NCI-H2227 (cell line): ENCODE measurements at regions not wholly inside any gene's neighbourhood (a gene's known extent, or its start where the extent isn't known, plus 50 kb on each side); places are given as distances from the start of the nearest gene placed in this dataset.

Experiments used
- DNase-seq: peaks from one replicate; lab custom pipeline; 2025; ENCODE audit not compliant: unreplicated experiment; lab: John Stamatoyannopoulos, UW

DNA sequence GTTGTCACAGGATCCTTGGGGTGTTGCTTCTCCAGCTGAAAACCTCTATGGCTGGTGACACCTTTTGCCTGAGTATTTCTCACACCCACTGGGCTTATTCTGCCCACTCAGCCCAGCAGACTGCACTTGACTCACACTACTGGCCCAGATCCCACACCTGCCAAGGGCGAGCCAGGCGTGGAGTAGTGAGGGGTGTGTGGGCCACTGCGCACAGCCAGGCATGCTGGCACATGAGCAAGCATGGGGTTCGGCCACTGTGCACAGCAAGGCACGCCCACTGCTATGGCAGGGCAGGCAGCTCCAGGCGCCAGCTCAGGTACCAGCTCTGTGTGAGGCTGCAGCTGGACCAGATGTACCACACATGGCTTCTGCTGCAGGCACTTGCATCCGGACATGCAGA is 116.5 kb upstream of the MTNR1B start:
- no peak for DNase-seq

- no peak for DNase-seq
These were observed 115.3 kb upstream of the MTNR1B start for GRCh38 chr11:92854162-92854561.

DNA sequence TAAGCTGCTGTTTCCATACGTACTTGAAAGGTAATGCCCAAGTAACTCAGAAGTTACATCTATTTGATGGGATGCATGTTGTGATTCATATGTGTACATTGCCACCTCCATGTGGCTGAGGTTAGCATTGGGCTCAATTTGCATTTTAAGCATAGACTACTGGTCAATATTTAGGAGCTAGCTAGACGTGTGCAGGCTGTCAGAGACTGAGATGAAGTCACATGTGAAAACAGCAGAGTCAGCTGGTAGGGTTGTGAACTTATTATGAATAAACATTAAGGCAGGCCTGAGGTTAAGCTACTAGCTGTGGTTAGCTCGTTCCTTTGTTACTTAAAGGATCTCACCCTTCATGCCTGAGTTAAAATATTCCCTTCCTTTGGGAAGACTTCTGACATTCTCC is 114.5 kb upstream of the MTNR1B start:
- no peak for DNase-seq

DNA sequence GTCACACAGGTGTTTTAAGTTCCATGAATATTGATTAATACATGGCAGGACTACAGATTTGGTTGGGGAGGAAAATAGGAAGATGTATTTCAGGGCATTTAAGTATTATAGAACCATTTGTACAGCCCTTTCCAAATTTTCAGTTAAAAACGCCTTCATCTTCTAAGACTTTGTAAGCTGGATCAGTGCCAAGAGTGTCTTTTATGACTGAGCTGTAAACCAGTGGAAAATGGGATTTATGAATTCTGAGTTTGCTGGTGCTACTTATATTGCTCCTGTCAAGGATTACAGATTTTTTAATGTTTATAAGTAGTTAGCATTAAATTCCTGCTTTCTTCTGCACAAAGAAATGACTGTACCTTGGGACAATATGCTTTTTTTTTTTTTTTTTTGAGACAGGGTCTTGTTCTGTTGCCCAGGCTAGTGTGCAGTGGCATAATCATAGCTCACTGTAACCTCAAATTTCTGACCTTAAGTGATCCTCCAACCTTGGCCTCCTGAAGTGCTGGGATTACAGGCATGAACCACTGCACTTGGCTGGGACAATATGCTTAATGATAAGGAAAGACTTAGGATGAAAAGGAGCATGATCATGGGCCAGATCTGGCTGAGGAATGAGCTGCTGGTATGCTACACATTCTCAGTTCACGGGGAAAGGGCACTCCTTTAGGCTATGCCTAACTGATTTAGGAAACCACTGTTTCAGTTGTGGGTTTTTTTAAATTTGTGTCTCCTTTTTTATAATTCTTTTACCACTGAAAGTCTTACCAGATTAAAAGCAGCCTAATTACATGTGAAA is 113.6 kb upstream of the MTNR1B start:
- no peak for DNase-seq

DNA sequence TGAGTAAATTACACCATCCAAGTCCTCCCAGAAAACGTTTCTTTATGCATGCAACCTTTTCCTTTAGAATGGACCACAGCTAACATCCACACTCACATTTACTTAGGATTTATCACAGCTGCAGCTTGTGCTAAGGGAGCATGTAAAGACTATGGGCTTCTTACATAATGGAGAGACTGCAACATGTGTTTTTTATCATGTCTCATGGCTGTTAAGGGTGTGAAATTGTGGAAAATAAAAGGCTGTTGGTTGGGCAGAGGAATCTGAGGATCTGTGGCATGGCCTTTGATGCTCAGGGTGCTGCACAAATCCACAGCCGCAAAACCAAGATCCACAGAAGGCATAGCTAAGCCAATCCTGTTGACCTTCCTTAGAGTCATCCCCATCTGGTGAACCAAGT is 112.0 kb upstream of the MTNR1B start:
- DNase-seq: no peak

DNA sequence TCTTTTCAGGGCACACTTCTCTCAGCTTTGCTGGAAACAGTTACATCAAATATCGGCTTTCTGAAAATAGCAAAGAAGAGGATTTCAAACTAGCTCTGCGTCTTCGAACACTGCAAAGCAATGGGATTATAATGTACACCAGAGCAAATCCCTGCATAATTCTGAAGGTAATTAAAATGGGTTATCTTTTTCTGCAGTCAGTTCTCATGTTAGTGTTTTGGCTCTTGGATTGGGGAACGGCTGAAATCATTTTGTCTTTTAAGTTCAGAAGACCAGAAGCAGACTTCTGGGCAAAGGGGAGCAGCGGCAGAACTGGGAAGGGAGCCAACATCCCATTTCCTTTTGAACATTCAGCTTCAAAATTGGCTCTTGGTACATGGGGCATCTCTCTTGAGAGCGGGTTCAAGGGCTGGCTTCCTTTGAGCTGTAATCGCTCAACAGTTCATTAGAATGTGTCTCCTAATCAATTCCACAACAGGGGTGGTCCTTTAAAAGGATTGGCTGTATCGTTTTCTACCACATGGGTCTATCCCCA is 110.2 kb upstream of the MTNR1B start:
- DNase-seq: no peak

DNA sequence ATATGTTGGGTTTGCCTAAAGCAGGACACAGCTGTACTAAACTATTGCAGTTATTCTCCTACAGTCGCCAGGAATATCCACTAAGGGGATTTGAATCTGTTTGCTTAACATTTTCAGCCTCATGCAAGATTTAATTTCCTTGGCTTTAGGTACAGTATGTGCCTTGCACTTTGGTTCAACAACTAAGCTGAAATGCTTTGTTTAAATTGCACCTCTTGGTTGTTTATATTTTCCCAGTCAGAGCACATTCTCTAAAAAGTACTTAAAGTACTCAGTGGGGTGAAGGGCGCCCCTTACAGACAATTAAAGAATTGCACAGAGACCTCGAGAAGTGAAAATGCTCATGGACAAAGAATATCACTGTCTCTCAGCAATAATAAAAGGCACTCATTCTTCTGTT is 107.8 kb upstream of the MTNR1B start:
- no peak for DNase-seq

DNA sequence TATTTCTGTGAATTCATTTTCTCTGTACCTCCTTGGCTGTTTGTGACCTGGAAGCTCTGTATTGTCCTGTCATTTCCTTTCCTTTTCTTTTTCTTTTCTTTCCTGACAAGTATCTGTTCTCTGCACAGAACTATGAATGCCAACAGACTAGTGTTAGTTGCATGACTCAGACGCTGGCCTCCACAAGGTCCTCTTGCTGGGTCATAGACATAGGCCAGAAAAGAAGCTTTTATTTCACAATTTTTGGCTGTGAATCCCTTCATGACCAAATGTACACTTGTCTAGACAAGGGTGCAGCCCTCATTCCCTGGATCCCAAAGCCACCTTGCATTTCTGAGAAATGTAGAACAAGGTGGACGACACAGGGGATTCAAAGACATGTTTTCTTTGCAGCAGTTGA is 104.1 kb upstream of the MTNR1B start:
- DNase-seq: no peak

DNA sequence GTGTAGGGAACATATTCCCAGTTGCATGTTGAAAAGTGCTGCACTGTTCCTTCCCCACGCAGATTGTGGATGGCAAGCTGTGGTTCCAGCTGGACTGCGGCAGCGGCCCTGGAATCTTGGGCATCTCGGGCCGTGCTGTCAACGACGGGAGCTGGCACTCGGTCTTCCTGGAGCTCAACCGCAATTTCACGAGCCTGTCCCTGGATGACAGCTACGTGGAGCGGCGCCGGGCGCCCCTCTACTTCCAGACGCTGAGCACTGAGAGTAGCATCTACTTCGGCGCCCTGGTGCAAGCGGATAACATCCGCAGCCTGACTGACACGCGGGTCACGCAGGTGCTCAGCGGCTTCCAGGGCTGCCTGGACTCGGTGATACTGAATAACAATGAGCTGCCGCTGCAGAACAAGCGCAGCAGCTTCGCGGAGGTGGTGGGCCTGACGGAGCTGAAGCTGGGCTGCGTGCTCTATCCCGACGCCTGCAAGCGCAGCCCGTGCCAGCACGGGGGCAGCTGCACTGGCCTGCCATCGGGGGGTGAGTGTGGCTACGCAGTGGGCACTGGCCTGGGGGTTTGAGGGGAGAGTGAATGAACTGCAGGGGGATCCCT is 102.7 kb upstream of the MTNR1B start:
- DNase-seq: no peak

DNA sequence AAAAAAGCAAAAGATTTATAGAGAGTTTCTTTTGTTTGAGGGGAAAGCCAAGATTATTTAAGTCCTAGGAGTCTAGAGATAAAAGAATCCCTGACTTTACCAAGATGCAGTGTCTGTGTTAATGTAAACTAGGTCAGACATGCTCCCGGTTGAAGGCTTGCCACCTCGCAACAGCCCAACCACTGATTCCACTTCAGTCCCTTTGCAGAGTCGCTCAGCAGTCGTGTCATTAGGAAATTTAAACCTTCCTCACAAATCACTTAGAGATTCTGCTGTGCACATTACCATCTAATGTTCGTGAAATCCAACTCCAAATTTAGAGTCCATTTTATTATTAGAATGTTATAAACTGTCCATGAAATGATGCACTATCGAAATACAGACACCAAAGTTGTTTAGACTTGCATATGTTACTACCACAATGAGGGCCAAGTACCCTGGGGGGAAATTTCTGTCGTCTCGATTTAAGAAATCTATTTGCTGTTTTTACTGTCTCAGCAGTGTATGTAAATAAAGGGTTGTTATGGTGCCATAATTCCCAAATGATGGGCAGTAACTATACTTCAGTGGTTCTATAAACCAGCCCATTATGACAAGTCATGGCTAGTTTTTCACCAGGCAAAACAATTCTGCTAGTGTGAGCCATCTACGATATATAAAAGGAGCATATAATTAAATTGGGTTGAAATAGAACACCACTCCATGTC is 101.4 kb upstream of the MTNR1B start:
- DNase-seq: no peak

DNA sequence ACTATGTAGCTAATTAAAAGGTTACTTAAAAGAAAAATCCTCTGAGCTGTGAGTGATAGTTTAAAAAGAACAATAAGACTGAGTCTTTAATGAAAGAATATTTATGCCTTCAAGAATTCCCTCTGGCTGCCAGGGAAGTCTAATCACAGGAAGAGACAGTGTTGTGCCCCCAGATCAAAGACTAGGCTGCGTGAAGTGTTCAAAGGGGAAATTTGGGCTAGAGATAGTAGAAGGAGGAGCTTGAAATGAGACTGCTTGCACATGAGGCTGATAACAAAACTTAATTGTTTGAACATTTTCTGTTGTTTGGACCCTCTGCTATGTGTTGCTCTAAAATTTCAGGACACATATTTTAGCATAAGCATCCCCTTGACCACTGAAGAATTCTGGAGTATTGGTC is 99.7 kb upstream of the MTNR1B start:
- DNase-seq: no peak

GRCh38 chr11:92870196-92870832 is 99.1 kb upstream of the MTNR1B start:
- DNase-seq: no peak

- DNase-seq: no peak
These were observed 95.9 kb upstream of the MTNR1B start for GRCh38 chr11:92873551-92873950.

- DNase-seq: no peak
These were observed 94.0 kb upstream of the MTNR1B start for GRCh38 chr11:92875473-92875872.

- no peak for DNase-seq
These were observed 90.4 kb upstream of the MTNR1B start for GRCh38 chr11:92879086-92879485.

DNA sequence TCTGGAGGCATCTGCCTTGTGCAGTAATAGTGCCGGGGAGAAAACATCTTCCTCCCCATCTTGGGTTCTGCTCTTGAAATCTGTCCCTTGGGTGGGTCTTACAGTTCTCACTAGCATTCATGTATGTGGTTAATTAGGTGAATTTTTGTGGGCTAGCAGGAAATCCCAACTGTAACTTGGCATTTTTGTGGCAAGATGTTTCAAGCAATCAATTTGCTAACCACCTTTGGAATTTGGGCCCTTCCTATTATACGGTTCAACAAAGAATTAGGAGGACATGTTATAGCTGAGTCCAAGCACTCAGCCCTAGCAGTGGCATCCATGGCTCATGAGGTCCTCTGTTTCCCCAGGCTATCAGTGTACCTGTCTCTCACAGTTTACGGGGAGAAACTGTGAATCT is 89.1 kb upstream of the MTNR1B start:
- no peak for DNase-seq

GRCh38 chr11:92881940-92882450 is 87.5 kb upstream of the MTNR1B start:
- DNase-seq: no peak

GRCh38 chr11:92882828-92883611 is 86.4 kb upstream of the MTNR1B start:
- DNase-seq: no peak

GRCh38 chr11:92885600-92885999 is 83.9 kb upstream of the MTNR1B start:
- no peak for DNase-seq

- peak; percentile 42 for DNase-seq
These were observed 83.1 kb upstream of the MTNR1B start for GRCh38 chr11:92886243-92886905.
